WERI-Rb-1 (cell line): ENCODE measurements at regions not wholly inside any gene's neighbourhood (a gene's known extent, or its start where the extent isn't known, plus 50 kb on each side); places are given as distances from the start of the nearest gene placed in this dataset.

ENCODE experiments used
- DNase-seq: peaks from one replicate; pipeline ENCODE4 v3.0.0-alpha.2; 2020
- H3K27ac ChIP-seq: fragments of 250-450 bp; sonication (Bioruptor Pico); 2 replicates; pipeline ENCODE4 v1.5.1; 2020; ENCODE audit warnings: mild to moderate bottlenecking, moderate library complexity
- H3K27me3 ChIP-seq: fragments of 250-450 bp; sonication (Bioruptor Pico); 2 replicates; pipeline ENCODE4 v1.5.1; 2021; ENCODE audit warnings: mild to moderate bottlenecking, low read depth, moderate library complexity; ENCODE audit not compliant: insufficient read depth, severe bottlenecking
- H3K36me3 ChIP-seq: fragments of 250-450 bp; sonication (Bioruptor Pico); 2 replicates; pipeline ENCODE4 v1.5.1; 2020; ENCODE audit warnings: mild to moderate bottlenecking, moderate library complexity
- H3K4me3 ChIP-seq: 2 replicates; pipeline ENCODE4 v1.5.1; 2011; ENCODE audit warnings: low read depth, mild to moderate bottlenecking, control low read depth, low read length
- H3K9me3 ChIP-seq: fragments of 250-450 bp; sonication (Bioruptor Pico); 2 replicates; pipeline ENCODE4 v1.5.1; 2021; ENCODE audit warnings: mild to moderate bottlenecking, moderate library complexity; ENCODE audit not compliant: severe bottlenecking
- TF ChIP-seq, protein P1 (sequence below): IDR thresholded peaks from 2 replicates; pipeline ENCODE4 v1.5.1; 2011; ENCODE audit warnings: low read depth, mild to moderate bottlenecking, control low read depth, inconsistent platforms, low read length

DNA sequence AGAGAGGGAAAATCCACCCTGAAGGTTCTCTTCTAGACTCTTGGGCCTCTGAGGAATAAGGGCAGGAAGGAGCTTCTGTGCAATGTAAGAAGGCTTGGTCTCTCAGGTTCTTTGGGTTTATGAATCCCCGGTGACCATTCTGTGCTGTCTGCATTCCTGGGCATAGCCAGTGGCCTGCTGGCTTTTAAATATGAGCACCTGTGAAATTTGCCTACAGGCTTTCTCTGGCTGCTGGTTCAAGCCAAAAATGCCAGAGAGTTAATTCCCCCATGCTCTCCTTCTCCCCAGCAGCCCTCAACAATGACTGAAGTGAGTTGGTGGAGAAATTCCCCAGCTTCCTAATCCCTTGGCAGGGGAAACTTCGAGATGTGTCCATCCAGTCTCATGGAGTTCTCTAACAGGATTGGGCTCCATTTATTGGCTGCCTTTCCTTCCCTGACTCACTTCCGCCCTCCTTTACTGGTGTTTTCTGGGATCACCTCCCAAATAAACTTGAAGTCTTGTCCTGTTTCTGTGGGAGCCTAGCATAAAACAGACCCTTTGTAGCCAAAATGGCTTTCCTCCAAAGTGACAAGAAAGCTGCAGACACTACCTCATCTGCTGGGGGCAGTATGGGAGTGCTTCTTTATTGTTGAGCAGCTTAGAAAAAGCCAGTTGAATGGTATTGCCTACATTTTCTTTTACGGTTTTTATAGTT lies 179.4 kb upstream of the CASK start:
- Histone ChIP-seq H3K9me3 (no peaks in the 10 kb centered on the region), H3K27ac (no peak overlapping the region), H3K4me3 (no peak overlapping the region), H3K27me3 (no peaks in the 10 kb centered on the region), H3K36me3 (no peaks in the 10 kb centered on the region)
- TF ChIP-seq, protein P1, sequence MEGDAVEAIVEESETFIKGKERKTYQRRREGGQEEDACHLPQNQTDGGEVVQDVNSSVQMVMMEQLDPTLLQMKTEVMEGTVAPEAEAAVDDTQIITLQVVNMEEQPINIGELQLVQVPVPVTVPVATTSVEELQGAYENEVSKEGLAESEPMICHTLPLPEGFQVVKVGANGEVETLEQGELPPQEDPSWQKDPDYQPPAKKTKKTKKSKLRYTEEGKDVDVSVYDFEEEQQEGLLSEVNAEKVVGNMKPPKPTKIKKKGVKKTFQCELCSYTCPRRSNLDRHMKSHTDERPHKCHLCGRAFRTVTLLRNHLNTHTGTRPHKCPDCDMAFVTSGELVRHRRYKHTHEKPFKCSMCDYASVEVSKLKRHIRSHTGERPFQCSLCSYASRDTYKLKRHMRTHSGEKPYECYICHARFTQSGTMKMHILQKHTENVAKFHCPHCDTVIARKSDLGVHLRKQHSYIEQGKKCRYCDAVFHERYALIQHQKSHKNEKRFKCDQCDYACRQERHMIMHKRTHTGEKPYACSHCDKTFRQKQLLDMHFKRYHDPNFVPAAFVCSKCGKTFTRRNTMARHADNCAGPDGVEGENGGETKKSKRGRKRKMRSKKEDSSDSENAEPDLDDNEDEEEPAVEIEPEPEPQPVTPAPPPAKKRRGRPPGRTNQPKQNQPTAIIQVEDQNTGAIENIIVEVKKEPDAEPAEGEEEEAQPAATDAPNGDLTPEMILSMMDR = no peak
- DNase-seq = no peak

GRCh38 chrX:42098900-42099299 lies 175.5 kb upstream of the CASK start:
- no peaks in the 10 kb centered on the region for H3K9me3 ChIP-seq
- no peak for DNase-seq
- TF ChIP-seq, protein P1 = no peak
- H3K27me3 ChIP-seq = peaks cover 3% of the 10 kb centered on the region
- no peaks in the 10 kb centered on the region for H3K36me3 ChIP-seq
- H3K4me3 ChIP-seq = no peak overlapping the region
- no peak overlapping the region for H3K27ac ChIP-seq

- Histone ChIP-seq H3K4me3 (no peak overlapping the region), H3K9me3 (no peaks in the 10 kb centered on the region), H3K27ac (no peak overlapping the region), H3K36me3 (no peaks in the 10 kb centered on the region), H3K27me3 (peaks cover 3% of the 10 kb centered on the region)
- no peak for DNase-seq
- TF ChIP-seq, protein P1 = no peak
Observed at GRCh38 chrX:42097486-42097885, 174.1 kb upstream of the CASK start.

DNA sequence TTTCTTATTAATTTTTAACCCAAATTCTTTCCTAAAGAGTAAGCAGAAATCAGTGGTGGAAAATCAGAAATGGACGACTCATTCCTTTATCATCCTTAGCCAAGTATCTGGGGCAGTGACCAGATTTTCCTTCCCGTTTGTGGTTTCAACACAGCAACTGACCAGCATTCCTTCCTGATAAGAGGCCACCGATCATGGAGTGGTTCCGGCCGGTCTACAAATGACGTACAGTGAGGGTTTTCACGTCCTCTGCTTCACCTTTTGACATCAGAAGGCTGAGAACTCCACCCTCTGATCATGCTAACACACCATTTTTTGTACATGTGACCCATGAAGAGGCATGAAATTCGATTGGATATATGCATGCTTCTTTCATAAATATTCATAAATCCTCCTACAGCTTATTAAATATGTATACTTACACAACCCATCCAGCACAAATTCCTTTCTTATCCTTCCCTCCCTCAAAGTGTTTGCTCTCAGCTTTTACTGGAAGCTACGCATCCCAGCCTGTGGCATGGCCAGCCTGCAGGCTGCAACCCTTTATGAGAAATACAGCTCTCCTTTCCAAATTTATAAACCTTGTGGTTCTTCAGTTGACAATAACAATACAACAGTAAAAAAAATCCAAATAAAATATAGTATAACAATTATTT lies 173.0 kb upstream of the CASK start:
- H3K4me3 ChIP-seq = no peak overlapping the region
- H3K9me3 ChIP-seq = no peaks in the 10 kb centered on the region
- TF ChIP-seq, protein P1 = no peak
- H3K27ac ChIP-seq = no peak overlapping the region
- no peak for DNase-seq
- H3K36me3 ChIP-seq = no peaks in the 10 kb centered on the region
- peaks cover 3% of the 10 kb centered on the region for H3K27me3 ChIP-seq

DNA sequence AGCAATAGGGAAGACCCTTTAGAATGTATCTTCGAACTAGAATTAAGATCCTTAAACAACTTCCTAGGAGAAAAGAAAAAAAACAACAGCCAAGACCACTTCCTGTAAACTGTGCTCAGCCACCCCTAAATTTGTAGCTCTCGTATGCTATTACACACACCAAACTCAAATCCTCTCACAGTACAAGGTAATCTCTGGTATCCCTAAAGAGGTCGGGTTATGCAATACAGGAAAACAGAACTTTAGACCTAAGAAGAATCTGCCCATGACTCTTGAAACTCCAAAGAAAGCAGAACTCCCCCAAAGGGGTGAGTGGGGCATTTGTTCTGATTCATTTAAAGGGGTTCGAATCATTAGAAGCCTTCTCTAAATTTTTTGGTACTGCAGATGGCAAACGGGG lies 170.9 kb upstream of the CASK start:
- no peak for DNase-seq

More for the DNA sequence above, 170.9 kb upstream of the CASK start:
- Histone ChIP-seq H3K36me3 (no peaks in the 10 kb centered on the region), H3K9me3 (no peaks in the 10 kb centered on the region), H3K27me3 (peaks cover 3% of the 10 kb centered on the region), H3K27ac (no peak overlapping the region), H3K4me3 (no peak overlapping the region)
- TF ChIP-seq, protein P1 = no peak
